ENCODE measurements at regions not wholly inside any gene's neighbourhood (a gene's known extent, or its start where the extent isn't known, plus 50 kb on each side); places are given as distances from the start of the nearest gene placed in this dataset.

DNA sequence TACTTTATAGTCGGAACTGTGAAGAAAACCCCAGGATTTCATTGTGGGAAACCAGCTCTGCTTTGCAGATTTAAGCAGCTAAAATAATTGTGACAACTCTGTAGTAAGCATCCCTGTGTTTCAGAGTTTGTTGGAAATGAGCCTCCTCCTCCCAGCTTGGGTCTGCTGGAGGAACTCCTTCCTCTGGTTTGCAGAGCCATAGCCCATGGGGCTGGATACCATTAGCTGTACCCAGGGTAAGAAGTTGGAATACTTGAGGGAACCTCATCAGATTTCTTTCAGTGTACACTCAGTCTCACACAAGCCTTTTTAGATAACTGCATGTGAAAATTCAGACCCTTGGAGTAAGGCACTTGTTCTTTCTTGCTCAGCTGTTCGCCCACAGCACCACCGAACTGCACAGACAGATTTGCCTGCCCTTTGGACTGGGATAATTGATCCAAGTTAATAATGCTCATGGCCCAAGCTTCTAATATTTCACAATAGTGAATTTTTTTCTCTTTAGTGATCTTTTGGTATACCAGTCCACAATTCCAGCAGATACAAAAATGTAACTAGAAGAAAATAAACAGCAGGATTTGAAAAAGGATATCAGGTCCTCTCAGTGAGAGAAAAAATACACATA lies 467.4 kb upstream of the FZD8 start:
- no peak for TF ChIP-seq CTCF (IDR thresholded peaks at IDR 0.05)
- TF ChIP-seq EZH2 (IDR thresholded peaks at IDR 0.05; ENCODE audit: borderline replicate concordance, insufficient read depth, low read depth, low read length, poor library complexity, severe bottlenecking), result no peak

All from B cell (primary cell).